ENCODE measurements at regions not wholly inside any gene's neighbourhood (a gene's known extent, or its start where the extent isn't known, plus 50 kb on each side); places are given as distances from the start of the nearest gene placed in this dataset.

DNA sequence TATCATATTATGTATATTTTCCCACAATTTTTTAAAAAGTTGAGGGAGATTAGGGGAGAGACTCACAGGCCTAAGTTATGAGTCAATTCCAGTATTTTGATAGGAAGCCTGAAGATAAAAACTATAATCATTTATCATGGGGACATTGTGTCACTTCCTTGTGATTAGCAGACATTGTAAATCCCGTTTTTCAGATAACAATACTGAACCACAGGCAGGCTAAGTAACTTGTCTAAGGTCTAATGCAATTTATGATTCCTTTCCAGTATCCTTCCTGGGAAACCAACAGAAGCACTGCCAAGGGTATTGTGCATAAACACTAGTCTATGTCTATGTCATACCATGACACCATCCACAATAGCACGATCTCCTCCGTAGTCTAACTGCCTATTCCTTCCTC lies 235.2 kb upstream of the PIK3C3 start:
- TF ChIP-seq, protein P1, sequence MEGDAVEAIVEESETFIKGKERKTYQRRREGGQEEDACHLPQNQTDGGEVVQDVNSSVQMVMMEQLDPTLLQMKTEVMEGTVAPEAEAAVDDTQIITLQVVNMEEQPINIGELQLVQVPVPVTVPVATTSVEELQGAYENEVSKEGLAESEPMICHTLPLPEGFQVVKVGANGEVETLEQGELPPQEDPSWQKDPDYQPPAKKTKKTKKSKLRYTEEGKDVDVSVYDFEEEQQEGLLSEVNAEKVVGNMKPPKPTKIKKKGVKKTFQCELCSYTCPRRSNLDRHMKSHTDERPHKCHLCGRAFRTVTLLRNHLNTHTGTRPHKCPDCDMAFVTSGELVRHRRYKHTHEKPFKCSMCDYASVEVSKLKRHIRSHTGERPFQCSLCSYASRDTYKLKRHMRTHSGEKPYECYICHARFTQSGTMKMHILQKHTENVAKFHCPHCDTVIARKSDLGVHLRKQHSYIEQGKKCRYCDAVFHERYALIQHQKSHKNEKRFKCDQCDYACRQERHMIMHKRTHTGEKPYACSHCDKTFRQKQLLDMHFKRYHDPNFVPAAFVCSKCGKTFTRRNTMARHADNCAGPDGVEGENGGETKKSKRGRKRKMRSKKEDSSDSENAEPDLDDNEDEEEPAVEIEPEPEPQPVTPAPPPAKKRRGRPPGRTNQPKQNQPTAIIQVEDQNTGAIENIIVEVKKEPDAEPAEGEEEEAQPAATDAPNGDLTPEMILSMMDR (IDR thresholded peaks at IDR 0.05), result no peak
- no peaks in the 10 kb centered on the region for H3K27me3 ChIP-seq
- WGBS, 2 donors (ENCODE audit: low coverage in 1 of 2), result 70 to 72% methylated on average over 3 of the region's 3 CpGs
- H3K27ac ChIP-seq, result no peak overlapping the region
- DNase-seq, result no peak
- no peaks in the 10 kb centered on the region for H3K9me3 ChIP-seq
- in situ Hi-C loops (cut with MboI; ENCODE audit: low pct_ligation_motif_present in 1 of 4, low pct_unique_long_range_greater_than_20kb in 1 of 4, low sequenced_read_pairs in 3 of 4), result no loop called here
- intact Hi-C loops (cut with DNase I; ENCODE audit: low total_unique reads), result no loop called here
- no peak overlapping the region for H3K4me3 ChIP-seq
- no peaks in the 10 kb centered on the region for H3K36me3 ChIP-seq
- no peaks in the 10 kb centered on the region for H3K4me1 ChIP-seq

DNA sequence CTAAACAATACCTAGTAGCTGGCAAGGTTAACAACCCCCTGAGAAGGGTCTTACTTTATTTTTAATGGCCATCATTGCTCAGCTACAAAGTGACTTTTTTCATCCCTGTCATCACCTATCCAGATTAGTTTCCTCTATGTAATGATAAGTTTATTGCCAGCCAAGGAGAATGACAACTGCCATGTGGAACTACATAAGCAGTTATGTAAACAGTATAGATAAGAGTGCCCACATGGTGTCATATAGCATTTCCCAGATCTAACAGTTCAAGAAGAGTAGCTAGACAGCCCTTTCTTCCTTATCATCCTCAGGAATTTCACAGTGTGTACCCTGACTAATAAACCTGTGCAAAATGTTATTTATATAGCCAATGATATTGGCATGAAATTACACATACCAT lies 240.2 kb upstream of the PIK3C3 start:
- Histone ChIP-seq H3K4me3 (no peak overlapping the region), H3K27ac (no peak overlapping the region), H3K36me3 (no peaks in the 10 kb centered on the region), H3K4me1 (no peaks in the 10 kb centered on the region), H3K27me3 (no peaks in the 10 kb centered on the region), H3K9me3 (no peaks in the 10 kb centered on the region)
- intact Hi-C loops (cut with DNase I; ENCODE audit: low total_unique reads), result no loop called here
- in situ Hi-C loops (cut with MboI; ENCODE audit: low pct_ligation_motif_present in 1 of 4, low pct_unique_long_range_greater_than_20kb in 1 of 4, low sequenced_read_pairs in 3 of 4), result no loop called here
- DNase-seq, result no peak
- TF ChIP-seq EP300 (IDR thresholded peaks at IDR 0.05; ENCODE audit: low read depth) (no peak), POLR2AphosphoS5 (IDR thresholded peaks at IDR 0.05) (no peak), POLR2A (IDR thresholded peaks at IDR 0.05) (no peak)
- TF ChIP-seq, protein P1 (IDR thresholded peaks at IDR 0.05), result no peak

DNA sequence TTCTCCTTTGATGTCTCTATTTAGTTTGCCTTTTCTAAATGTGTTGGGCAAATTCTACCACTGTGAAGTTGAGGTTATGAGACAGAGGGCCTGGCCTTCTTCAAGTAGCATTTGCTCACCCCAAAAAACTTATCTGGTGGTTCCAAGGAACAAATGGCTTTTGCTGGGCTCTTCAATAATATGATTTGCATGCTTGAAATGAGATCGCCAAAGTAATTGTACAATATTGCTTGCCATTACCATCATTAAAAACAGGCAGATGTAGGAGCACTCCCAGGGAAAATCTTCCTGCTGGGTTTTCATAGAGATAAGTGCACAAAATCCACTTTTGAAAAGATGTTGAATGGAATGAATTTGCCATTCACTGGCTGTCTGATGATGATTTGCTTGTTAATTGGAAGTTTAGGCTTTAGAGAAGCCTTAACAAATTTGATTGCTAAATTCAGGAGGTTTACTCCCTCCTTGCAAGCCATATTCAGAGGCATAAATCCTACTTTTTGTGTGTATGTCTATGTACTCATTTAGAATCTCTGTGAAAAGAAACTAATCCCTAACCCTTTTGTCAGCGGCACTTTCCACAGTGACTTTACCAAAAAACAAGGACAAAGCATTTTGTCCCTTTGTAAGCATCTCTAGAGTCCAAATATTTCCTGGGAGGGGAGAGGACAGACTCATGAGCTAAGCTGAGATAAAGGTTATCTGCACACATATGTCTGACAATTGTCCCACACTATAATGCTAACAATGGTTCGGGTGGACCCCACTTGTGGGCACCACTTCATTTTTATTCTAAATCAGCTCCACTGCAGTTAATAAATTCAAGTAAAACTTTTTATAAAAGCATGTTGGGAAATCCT lies 240.8 kb upstream of the PIK3C3 start:
- 75 to 80% methylated on average over 2 to 3 of the region's 3 CpGs for WGBS, 2 donors (ENCODE audit: low coverage in 1 of 2)
- Histone ChIP-seq H3K27ac (no peak overlapping the region), H3K4me1 (no peaks in the 10 kb centered on the region), H3K4me3 (no peak overlapping the region), H3K9me3 (no peaks in the 10 kb centered on the region), H3K27me3 (no peaks in the 10 kb centered on the region), H3K36me3 (no peaks in the 10 kb centered on the region)
- intact Hi-C loops (cut with DNase I; ENCODE audit: low total_unique reads) (no loop called here), in situ Hi-C loops (cut with MboI; ENCODE audit: low pct_ligation_motif_present in 1 of 4, low pct_unique_long_range_greater_than_20kb in 1 of 4, low sequenced_read_pairs in 3 of 4) (no loop called here)
- no peak for TF ChIP-seq EP300 (IDR thresholded peaks at IDR 0.05; ENCODE audit: low read depth)
- TF ChIP-seq POLR2A (IDR thresholded peaks at IDR 0.05), result no peak
- TF ChIP-seq, protein P1 (IDR thresholded peaks at IDR 0.05), result no peak
- no peak for DNase-seq

DNA sequence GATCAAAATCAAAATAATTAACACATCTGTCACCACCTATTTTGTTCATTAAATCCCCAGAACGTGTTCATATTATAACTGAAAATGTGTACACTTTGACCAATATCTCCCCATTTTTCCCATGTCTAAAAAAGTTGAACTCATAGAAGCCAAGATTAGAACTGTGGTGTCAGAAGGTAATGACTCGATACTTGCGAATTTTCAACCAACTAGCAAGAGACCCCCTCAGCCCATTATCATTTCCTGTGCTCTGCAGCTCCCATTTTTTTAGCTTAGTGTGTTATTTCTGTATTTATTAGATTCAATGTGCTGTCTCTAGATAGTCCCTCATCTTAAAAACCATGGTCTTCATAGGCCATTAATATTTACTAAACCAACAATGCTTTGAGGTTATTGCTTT lies 248.7 kb upstream of the PIK3C3 start:
- Histone ChIP-seq H3K27ac (no peak overlapping the region), H3K4me3 (no peak overlapping the region), H3K9me3 (no peaks in the 10 kb centered on the region), H3K36me3 (no peaks in the 10 kb centered on the region), H3K27me3 (no peaks in the 10 kb centered on the region), H3K4me1 (no peaks in the 10 kb centered on the region)
- intact Hi-C loops (cut with DNase I; ENCODE audit: low total_unique reads), result no loop called here
- in situ Hi-C loops (cut with MboI; ENCODE audit: low pct_ligation_motif_present in 1 of 4, low pct_unique_long_range_greater_than_20kb in 1 of 4, low sequenced_read_pairs in 3 of 4), result no loop called here
- 82 to 83% methylated on average over 3 of the region's 3 CpGs for WGBS, 2 donors (ENCODE audit: low coverage in 1 of 2)
- TF ChIP-seq POLR2AphosphoS5 (IDR thresholded peaks at IDR 0.05) (no peak), POLR2A (IDR thresholded peaks at IDR 0.05) (no peak), EP300 (IDR thresholded peaks at IDR 0.05; ENCODE audit: low read depth) (no peak)
- TF ChIP-seq, protein P1 (IDR thresholded peaks at IDR 0.05), result no peak
- no peak for DNase-seq
